ENCODE measurements at regions not wholly inside any gene's neighbourhood (a gene's known extent, or its start where the extent isn't known, plus 50 kb on each side); places are given as distances from the start of the nearest gene placed in this dataset.
"Not testable (repeated sequence)": the region's sequence is repeated elsewhere in the genome, so short reads cannot be mapped to it uniquely, and the experiment has no call there.

- DNase-seq (ENCODE audit: low read depth in 4 of 4, low spot score in 1 of 4) = peak in 1 of 4 experiments; percentile 0
Observed at GRCh38 chr15:20785151-20785936, 80.8 kb downstream of the POTEB2 start.

GRCh38 chr15:20783598-20784184 is 82.4 kb downstream of the POTEB2 start:
- DNase-seq (ENCODE audit: low read depth in 4 of 4, low spot score in 1 of 4) = not testable (repeated sequence)

GRCh38 chr15:20775412-20775811 is 90.7 kb downstream of the POTEB2 start:
- not testable (repeated sequence) for DNase-seq (ENCODE audit: low read depth in 4 of 4, low spot score in 1 of 4)

DNA sequence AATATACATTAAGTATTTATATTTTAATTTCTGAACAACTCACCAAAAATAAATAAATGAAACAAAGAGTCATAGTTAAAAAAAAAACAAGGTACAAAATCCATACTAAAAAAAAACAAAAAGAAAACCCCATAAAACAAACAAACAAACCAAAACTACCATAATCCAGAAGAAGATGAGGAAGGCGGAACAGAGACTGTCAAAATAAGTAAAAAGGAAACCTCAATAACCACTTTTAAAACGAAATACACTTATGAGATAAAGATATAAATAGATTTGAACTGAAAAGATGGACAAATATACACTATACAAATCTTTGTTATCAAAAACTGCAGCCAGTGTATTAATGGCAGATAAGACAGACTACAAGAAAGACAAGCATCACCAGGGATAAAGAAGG is 98.2 kb downstream of the POTEB2 start:
- not testable (repeated sequence) for DNase-seq (ENCODE audit: low read depth in 4 of 4, low spot score in 1 of 4)

DNA sequence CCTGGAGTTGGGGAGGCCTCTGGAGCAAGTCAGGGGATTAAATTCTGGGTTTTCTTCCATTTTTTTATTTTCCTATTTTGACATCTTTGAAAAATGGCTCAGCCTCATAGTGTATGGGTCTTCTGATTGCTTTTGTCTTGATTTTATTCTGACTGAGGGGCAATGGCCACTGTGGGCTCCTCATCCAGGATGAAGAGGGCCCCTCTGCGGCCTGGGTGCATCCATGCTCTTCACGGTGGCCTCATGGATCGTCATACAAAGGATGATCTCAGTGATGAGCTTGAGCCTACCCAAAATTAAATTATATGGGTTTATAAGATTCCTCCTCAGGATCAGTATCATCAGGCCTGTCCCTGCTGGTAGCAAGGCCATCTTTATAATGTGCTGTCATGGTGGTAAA is 103.7 kb downstream of the POTEB2 start:
- not testable (repeated sequence) for DNase-seq (ENCODE audit: low read depth in 4 of 4, low spot score in 1 of 4)

DNA sequence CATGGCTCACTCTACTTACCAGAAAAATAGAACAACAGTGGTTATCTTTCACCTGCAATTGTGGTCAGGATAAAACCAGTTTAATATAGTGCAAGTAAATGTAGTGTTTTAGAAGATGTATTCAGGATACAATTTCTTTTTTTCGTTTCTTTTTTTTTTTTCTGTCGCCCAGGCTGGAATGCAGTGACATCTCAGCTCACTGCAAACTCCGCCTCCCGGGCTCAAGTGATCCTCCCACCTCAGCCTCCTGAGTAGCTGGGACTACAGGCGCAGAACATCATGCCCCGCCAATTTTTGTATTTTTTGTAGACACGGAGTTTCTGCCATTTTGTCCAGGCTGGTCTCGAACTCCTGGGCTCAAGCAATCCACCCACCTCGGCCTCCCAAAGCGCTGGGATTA is 109.7 kb downstream of the POTEB2 start:
- not testable (repeated sequence) for DNase-seq (ENCODE audit: low read depth in 4 of 4, low spot score in 1 of 4)

- peak in 2 of 4 experiments; percentile 51 to 68 for DNase-seq (ENCODE audit: low read depth in 4 of 4, low spot score in 1 of 4)
Observed at GRCh38 chr15:20755665-20756398, 110.3 kb downstream of the POTEB2 start.

- not testable (repeated sequence) for DNase-seq (ENCODE audit: low read depth in 4 of 4, low spot score in 1 of 4)
Observed at GRCh38 chr15:20733493-20733892, 132.6 kb downstream of the POTEB2 start.
